ENCODE measurements at regions not wholly inside any gene's neighbourhood (a gene's known extent, or its start where the extent isn't known, plus 50 kb on each side); places are given as distances from the start of the nearest gene placed in this dataset.

- Histone ChIP-seq H3K4me3 (ENCODE audit: low read length in 2 of 2) (no peak overlapping the region), H3K36me3 (ENCODE audit: insufficient read depth, low read length) (no peaks in the 10 kb centered on the region), H3K27me3 (ENCODE audit: insufficient read depth, low read length) (no peaks in the 10 kb centered on the region), H3K4me1 (ENCODE audit: insufficient read depth, low read length) (no peaks in the 10 kb centered on the region), H3K9me3 (ENCODE audit: control insufficient read depth in 1 of 2, low read length in 2 of 2) (no peaks in the 10 kb centered on the region), H3K27ac (ENCODE audit: low read depth, low read length) (no peak overlapping the region)
- Mint-ChIP-seq H3K27me3 (no peaks in the 10 kb centered on the region), H3K9me3 (peaks cover 0 to 6% (median 3%) of the 10 kb centered on the region in 8 donors), H3K4me1 (no peaks in the 10 kb centered on the region), H3K36me3 (no peaks in the 10 kb centered on the region), H3K27ac (no peak overlapping the region), H3K4me3 (no peak overlapping the region)
- intact Hi-C loops (cut with micrococcal nuclease): no loop called here
- no peak for DNase-seq
- ChIA-PET POLR2A (ENCODE audit: partially characterized antibody) (no interaction called here), CTCF (ENCODE audit: partially characterized antibody) (no interaction called here)
Measured at GRCh38 chr1:219560856-219561255, 52.0 kb downstream of the ZC3H11B start.

GRCh38 chr1:219559899-219560298 is 53.0 kb downstream of the ZC3H11B start:
- intact Hi-C loops (cut with micrococcal nuclease): no loop called here
- H3K36me3 Mint-ChIP-seq: no peaks in the 10 kb centered on the region
- DNase-seq: no peak
- Histone ChIP-seq H3K27ac (ENCODE audit: low read depth, low read length) (no peak overlapping the region), H3K27me3 (ENCODE audit: insufficient read depth, low read length) (no peaks in the 10 kb centered on the region), H3K9me3 (ENCODE audit: control insufficient read depth in 1 of 2, low read length in 2 of 2) (no peaks in the 10 kb centered on the region), H3K4me1 (ENCODE audit: insufficient read depth, low read length) (no peaks in the 10 kb centered on the region), H3K36me3 (ENCODE audit: insufficient read depth, low read length) (no peaks in the 10 kb centered on the region), H3K4me3 (ENCODE audit: low read length in 2 of 2) (no peak overlapping the region)
- H3K4me3 Mint-ChIP-seq: no peak overlapping the region
- no peaks in the 10 kb centered on the region for H3K4me1 Mint-ChIP-seq
- H3K27me3 Mint-ChIP-seq: no peaks in the 10 kb centered on the region
- H3K27ac Mint-ChIP-seq: no peak overlapping the region
- ChIA-PET CTCF (ENCODE audit: partially characterized antibody) (no interaction called here), POLR2A (ENCODE audit: partially characterized antibody) (no interaction called here)
- H3K9me3 Mint-ChIP-seq: peaks cover 0 to 6% (median 3%) of the 10 kb centered on the region in 8 donors

GRCh38 chr1:219555806-219556205 is 57.1 kb downstream of the ZC3H11B start:
- Histone ChIP-seq H3K4me1 (ENCODE audit: insufficient read depth, low read length) (no peaks in the 10 kb centered on the region), H3K9me3 (ENCODE audit: control insufficient read depth in 1 of 2, low read length in 2 of 2) (no peaks in the 10 kb centered on the region), H3K27me3 (ENCODE audit: insufficient read depth, low read length) (no peaks in the 10 kb centered on the region), H3K36me3 (ENCODE audit: insufficient read depth, low read length) (no peaks in the 10 kb centered on the region), H3K27ac (ENCODE audit: low read depth, low read length) (no peak overlapping the region), H3K4me3 (ENCODE audit: low read length in 2 of 2) (no peak overlapping the region)
- no peaks in the 10 kb centered on the region for H3K27me3 Mint-ChIP-seq
- DNase-seq: no peak
- H3K4me3 Mint-ChIP-seq: no peak overlapping the region
- H3K36me3 Mint-ChIP-seq: no peaks in the 10 kb centered on the region
- no peaks in the 10 kb centered on the region for H3K4me1 Mint-ChIP-seq
- POLR2A ChIA-PET (ENCODE audit: partially characterized antibody): no interaction called here
- no peak overlapping the region for H3K27ac Mint-ChIP-seq
- H3K9me3 Mint-ChIP-seq: peaks cover 0 to 6% (median 0%) of the 10 kb centered on the region in 8 donors
- intact Hi-C loops (cut with micrococcal nuclease): no loop called here
- CTCF ChIA-PET (ENCODE audit: partially characterized antibody): no interaction called here

- POLR2A ChIA-PET (ENCODE audit: partially characterized antibody): no interaction called here
Measured at GRCh38 chr1:219555031-219555692, 57.7 kb downstream of the ZC3H11B start.

GRCh38 chr1:219553934-219554502 is 58.9 kb downstream of the ZC3H11B start:
- intact Hi-C loops (cut with micrococcal nuclease): no loop called here
- H3K27me3 ChIP-seq (ENCODE audit: insufficient read depth, low read length): no peaks in the 10 kb centered on the region
- H3K4me1 ChIP-seq (ENCODE audit: insufficient read depth, low read length): no peaks in the 10 kb centered on the region
- no peak for DNase-seq
- H3K4me3 ChIP-seq (ENCODE audit: low read length in 2 of 2): no peak overlapping the region
- H3K27ac ChIP-seq (ENCODE audit: low read depth, low read length): no peak overlapping the region
- peaks cover 0 to 6% (median 0%) of the 10 kb centered on the region in 8 donors for H3K9me3 Mint-ChIP-seq
- no peaks in the 10 kb centered on the region for H3K36me3 ChIP-seq (ENCODE audit: insufficient read depth, low read length)
- no peak overlapping the region for H3K4me3 Mint-ChIP-seq
- H3K36me3 Mint-ChIP-seq: no peaks in the 10 kb centered on the region
- H3K9me3 ChIP-seq (ENCODE audit: control insufficient read depth in 1 of 2, low read length in 2 of 2): no peaks in the 10 kb centered on the region
- H3K4me1 Mint-ChIP-seq: no peaks in the 10 kb centered on the region
- no peaks in the 10 kb centered on the region for H3K27me3 Mint-ChIP-seq
- H3K27ac Mint-ChIP-seq: no peak overlapping the region
- ChIA-PET CTCF (ENCODE audit: partially characterized antibody) (no interaction called here), POLR2A (ENCODE audit: partially characterized antibody) (no interaction called here)

More at GRCh38 chr1:219555031-219555692, 57.7 kb downstream of the ZC3H11B start:
- Histone ChIP-seq H3K4me3 (ENCODE audit: low read length in 2 of 2) (no peak overlapping the region), H3K27ac (ENCODE audit: low read depth, low read length) (no peak overlapping the region), H3K4me1 (ENCODE audit: insufficient read depth, low read length) (no peaks in the 10 kb centered on the region), H3K9me3 (ENCODE audit: control insufficient read depth in 1 of 2, low read length in 2 of 2) (no peaks in the 10 kb centered on the region), H3K27me3 (ENCODE audit: insufficient read depth, low read length) (no peaks in the 10 kb centered on the region), H3K36me3 (ENCODE audit: insufficient read depth, low read length) (no peaks in the 10 kb centered on the region)
- Mint-ChIP-seq H3K4me1 (no peaks in the 10 kb centered on the region), H3K27ac (no peak overlapping the region), H3K4me3 (no peak overlapping the region), H3K36me3 (no peaks in the 10 kb centered on the region), H3K27me3 (no peaks in the 10 kb centered on the region), H3K9me3 (peaks cover 0 to 6% (median 0%) of the 10 kb centered on the region in 8 donors)
- intact Hi-C loops (cut with micrococcal nuclease): no loop called here
- no peak for DNase-seq
- CTCF ChIA-PET (ENCODE audit: partially characterized antibody): no interaction called here

- intact Hi-C loops (cut with micrococcal nuclease): no loop called here
- ChIA-PET CTCF (ENCODE audit: partially characterized antibody) (interaction anchor here (1.1 kb wide), 1 partner anchor 16 kb away, joined by 3 read pairs; no protein-coding TSS in a partner anchor), POLR2A (ENCODE audit: partially characterized antibody) (no interaction called here)
- no peaks in the 10 kb centered on the region for H3K4me1 Mint-ChIP-seq
- no peak overlapping the region for H3K4me3 Mint-ChIP-seq
- no peak overlapping the region for H3K4me3 ChIP-seq (ENCODE audit: low read length in 2 of 2)
- H3K36me3 Mint-ChIP-seq: no peaks in the 10 kb centered on the region
- H3K27ac Mint-ChIP-seq: no peak overlapping the region
- DNase-seq: no peak
- H3K9me3 Mint-ChIP-seq: peaks cover 0 to 7% (median 3%) of the 10 kb centered on the region in 8 donors
- no peaks in the 10 kb centered on the region for H3K36me3 ChIP-seq (ENCODE audit: insufficient read depth, low read length)
- no peaks in the 10 kb centered on the region for H3K9me3 ChIP-seq (ENCODE audit: control insufficient read depth in 1 of 2, low read length in 2 of 2)
- no peak overlapping the region for H3K27ac ChIP-seq (ENCODE audit: low read depth, low read length)
- H3K27me3 Mint-ChIP-seq: no peaks in the 10 kb centered on the region
- no peaks in the 10 kb centered on the region for H3K27me3 ChIP-seq (ENCODE audit: insufficient read depth, low read length)
- H3K4me1 ChIP-seq (ENCODE audit: insufficient read depth, low read length): no peaks in the 10 kb centered on the region
Measured at GRCh38 chr1:219550201-219550600, 62.7 kb downstream of the ZC3H11B start.

- Histone ChIP-seq H3K27me3 (ENCODE audit: insufficient read depth, low read length) (no peaks in the 10 kb centered on the region), H3K9me3 (ENCODE audit: control insufficient read depth in 1 of 2, low read length in 2 of 2) (no peaks in the 10 kb centered on the region), H3K4me3 (ENCODE audit: low read length in 2 of 2) (no peak overlapping the region), H3K36me3 (ENCODE audit: insufficient read depth, low read length) (no peaks in the 10 kb centered on the region), H3K27ac (ENCODE audit: low read depth, low read length) (no peak overlapping the region), H3K4me1 (ENCODE audit: insufficient read depth, low read length) (no peaks in the 10 kb centered on the region)
- Mint-ChIP-seq H3K36me3 (no peaks in the 10 kb centered on the region), H3K27me3 (no peaks in the 10 kb centered on the region), H3K27ac (no peak overlapping the region), H3K4me1 (no peaks in the 10 kb centered on the region), H3K9me3 (peaks cover 0 to 13% (median 2%) of the 10 kb centered on the region in 8 donors), H3K4me3 (no peak overlapping the region)
- ChIA-PET POLR2A (ENCODE audit: partially characterized antibody) (no interaction called here), CTCF (ENCODE audit: partially characterized antibody) (interaction anchor here (1.1 kb wide), 1 partner anchor 17 kb away, joined by 3 read pairs; no protein-coding TSS in a partner anchor)
- intact Hi-C loops (cut with micrococcal nuclease): no loop called here
- no peak for DNase-seq
Measured at GRCh38 chr1:219549215-219549614, 63.7 kb downstream of the ZC3H11B start.
